ENCODE measurements at regions not wholly inside any gene's neighbourhood (a gene's known extent, or its start where the extent isn't known, plus 50 kb on each side); places are given as distances from the start of the nearest gene placed in this dataset.

DNA sequence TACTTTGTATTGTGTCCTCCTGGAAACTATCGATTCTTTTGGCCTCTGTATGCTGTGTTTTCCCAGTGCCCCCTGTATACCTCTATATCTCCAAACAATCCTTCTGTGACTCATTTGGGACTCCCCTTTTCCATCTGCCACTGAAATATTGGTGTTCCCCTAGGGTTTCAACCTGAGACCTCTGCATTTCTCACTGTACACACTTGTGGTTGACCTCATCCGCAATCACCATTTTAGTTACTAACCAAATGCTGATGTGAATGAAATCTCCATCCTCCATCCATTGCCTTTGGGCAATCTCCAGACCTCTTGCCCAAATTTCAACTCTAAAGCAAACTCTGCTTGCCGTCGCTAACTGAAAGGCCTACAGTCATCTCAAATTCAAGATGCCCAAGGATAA is 190.6 kb upstream of the PLET1 start:
- CTCF ChIA-PET (ENCODE audit: partially characterized antibody): interaction anchor here (1.5 to 5.2 kb wide), 2 partner anchors 32 to 104 kb away, joined by 6 to 31 read pairs; no protein-coding TSS in a partner anchor
- Histone ChIP-seq H3K23me2 (ENCODE audit: low read depth, low read length) (no peaks in the 10 kb centered on the region; the same call in 1 of the 2 replicates), H3K9me3 (ENCODE audit: insufficient read depth in 2 of 2, low read depth in 1 of 2, low read length in 1 of 2) (peaks cover 0 to 4% of the 10 kb centered on the region in 2 experiments; a peak in 1 of 4 replicates), H4K5ac (ENCODE audit: insufficient read length, low read depth, low read length) (no peak overlapping the region), H3K79me2 (ENCODE audit: control insufficient read depth in 1 of 2, insufficient read depth in 2 of 2, low read length in 2 of 2) (no peaks in the 10 kb centered on the region), H2AK5ac (ENCODE audit: low read depth, low read length) (no peak overlapping the region), H2BK12ac (ENCODE audit: low read depth, low read length) (no peak overlapping the region), H2BK5ac (ENCODE audit: low read depth, low read length) (no peak overlapping the region), H2BK20ac (ENCODE audit: low read length) (no peak overlapping the region), H3K79me1 (ENCODE audit: low read depth, low read length) (no peaks in the 10 kb centered on the region), H3K27me3 (replicated peaks in 1 of 4; ENCODE audit: control insufficient read depth in 3 of 4, extremely low read depth in 1 of 4, insufficient read depth in 3 of 4, low read length in 3 of 4) (no peaks in the 10 kb centered on the region; a peak in 1 of 7 replicates), H2AFZ (ENCODE audit: low read length) (no peak overlapping the region), H3K4me2 (ENCODE audit: insufficient read depth in 1 of 2, low read depth in 2 of 2, low read length in 2 of 2) (no peak overlapping the region), H3K36me3 (ENCODE audit: control insufficient read depth in 2 of 4, insufficient read depth in 4 of 4, low read length in 3 of 4) (no peaks in the 10 kb centered on the region), H3K4me3 (ENCODE audit: extremely low read depth in 1 of 4, insufficient read depth in 2 of 4, low read depth in 3 of 4, low read length in 4 of 4) (no peak overlapping the region), H3K18ac (ENCODE audit: extremely low read depth, low read length) (no peak overlapping the region), H3K9ac (replicated peaks in 1 of 4; ENCODE audit: extremely low read depth in 1 of 4, low read depth in 3 of 4, low read length in 3 of 4) (no peak overlapping the region), H3K56ac (replicated peaks; ENCODE audit: insufficient read length, low read depth, low read length) (no peak overlapping the region), H3K4ac (replicated peaks; ENCODE audit: insufficient read length, low read depth, low read length) (no peak overlapping the region), H4K20me1 (replicated peaks in 1 of 2; ENCODE audit: control insufficient read depth in 1 of 2, insufficient read depth in 2 of 2, low read length in 2 of 2) (no peaks in the 10 kb centered on the region), H3K4me1 (replicated peaks in 1 of 4; ENCODE audit: control insufficient read depth in 3 of 4, insufficient read depth in 4 of 4, low read length in 3 of 4) (no peaks in the 10 kb centered on the region), H2BK120ac (replicated peaks; ENCODE audit: low read depth, low read length) (no peak overlapping the region), H4K91ac (replicated peaks; ENCODE audit: insufficient read length, low read length) (no peak overlapping the region), H2BK15ac (ENCODE audit: low read length) (no peak overlapping the region), H3K27ac (ENCODE audit: low read depth, low read length) (no peak overlapping the region), H3K23ac (ENCODE audit: insufficient read length) (no peak overlapping the region), H3K14ac (ENCODE audit: insufficient read length) (no peak overlapping the region), H4K8ac (ENCODE audit: extremely low read depth, insufficient read depth, low read length) (no peak overlapping the region)
- no peak for TF ChIP-seq HDAC6 (IDR thresholded peaks at IDR 0.05; ENCODE audit: low read depth, low read length)
- TF ChIP-seq RBBP5 (IDR thresholded peaks at IDR 0.05; ENCODE audit: borderline replicate concordance, low read depth, low read length): no peak
- no peak for TF ChIP-seq BCL11A (IDR thresholded peaks at IDR 0.05; ENCODE audit: low read depth in 2 of 2, low read length in 2 of 2)
- no peak for TF ChIP-seq RFX5 (IDR thresholded peaks at IDR 0.05; ENCODE audit: borderline replicate concordance, low read depth, low read length)
- TF ChIP-seq CHD1 (IDR thresholded peaks at IDR 0.05; ENCODE audit: low read depth, low read length): no peak
- TF ChIP-seq JUND (IDR thresholded peaks at IDR 0.05; ENCODE audit: low read length): no peak
- no peak for TF ChIP-seq JUN (IDR thresholded peaks at IDR 0.05; ENCODE audit: low read depth, low read length)
- TF ChIP-seq CTBP2 (IDR thresholded peaks at IDR 0.05; ENCODE audit: borderline replicate concordance, insufficient read depth, insufficient read length, low read length): no peak
- TF ChIP-seq SIN3A (conservative IDR thresholded peaks at IDR 0.05 in 1 of 2, IDR thresholded peaks at IDR 0.05 in 1 of 2; ENCODE audit: low read depth in 1 of 2, low read length in 2 of 2): no peak
- WGBS, 2 experiments (ENCODE audit: extremely low coverage in 1 of 2, insufficient coverage in 1 of 2, insufficient read length in 1 of 2, insufficient replicate concordance in 2 of 2, low coverage in 1 of 2, low lambda C conversion rate in 2 of 2, missing lambda C conversion rate in 1 of 2): 97% methylated on average over 4 of the region's 4 CpGs; no CpG with 5 or more reads in 1 of the 2 experiments
- POLR2A ChIA-PET (ENCODE audit: partially characterized antibody): no interaction called here
- DNase-seq (ENCODE audit: low read depth in 1 of 2, low spot score in 2 of 2) (no peak), FAIRE-seq (no peak)

Data from H1 (cell line).